ENCODE measurements at regions not wholly inside any gene's neighbourhood (a gene's known extent, or its start where the extent isn't known, plus 50 kb on each side); places are given as distances from the start of the nearest gene placed in this dataset.

DNA sequence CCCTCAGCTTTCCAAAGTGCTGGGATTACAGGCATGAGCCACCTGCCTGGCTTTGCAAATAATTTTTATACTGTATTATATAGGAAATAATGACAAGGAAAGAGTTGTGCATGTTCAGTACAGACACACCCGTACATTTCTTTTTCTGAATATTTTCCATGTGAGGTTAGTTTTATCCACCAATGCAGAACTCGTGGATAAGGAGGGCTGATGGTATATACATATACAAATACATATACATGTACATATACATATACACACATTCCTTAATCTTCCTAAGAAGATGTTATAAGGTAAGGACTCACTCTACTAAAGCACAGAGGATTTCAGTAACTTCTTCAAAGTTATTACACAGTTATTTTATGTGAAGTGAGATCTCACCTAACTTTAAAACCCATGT is 925.8 kb downstream of the C4orf33 start:
- TF ChIP-seq EZH2 (IDR thresholded peaks at IDR 0.05; ENCODE audit: low read length) (no peak), CTCF (optimal IDR thresholded peaks at IDR 0.05 in 1 of 3, IDR thresholded peaks at IDR 0.05 in 1 of 3, conservative IDR thresholded peaks at IDR 0.05 in 1 of 3; ENCODE audit: extremely low read depth in 1 of 3, insufficient read depth in 2 of 3, low read length in 3 of 3) (no peak)
